ENCODE measurements at regions not wholly inside any gene's neighbourhood (a gene's known extent, or its start where the extent isn't known, plus 50 kb on each side); places are given as distances from the start of the nearest gene placed in this dataset.

DNA sequence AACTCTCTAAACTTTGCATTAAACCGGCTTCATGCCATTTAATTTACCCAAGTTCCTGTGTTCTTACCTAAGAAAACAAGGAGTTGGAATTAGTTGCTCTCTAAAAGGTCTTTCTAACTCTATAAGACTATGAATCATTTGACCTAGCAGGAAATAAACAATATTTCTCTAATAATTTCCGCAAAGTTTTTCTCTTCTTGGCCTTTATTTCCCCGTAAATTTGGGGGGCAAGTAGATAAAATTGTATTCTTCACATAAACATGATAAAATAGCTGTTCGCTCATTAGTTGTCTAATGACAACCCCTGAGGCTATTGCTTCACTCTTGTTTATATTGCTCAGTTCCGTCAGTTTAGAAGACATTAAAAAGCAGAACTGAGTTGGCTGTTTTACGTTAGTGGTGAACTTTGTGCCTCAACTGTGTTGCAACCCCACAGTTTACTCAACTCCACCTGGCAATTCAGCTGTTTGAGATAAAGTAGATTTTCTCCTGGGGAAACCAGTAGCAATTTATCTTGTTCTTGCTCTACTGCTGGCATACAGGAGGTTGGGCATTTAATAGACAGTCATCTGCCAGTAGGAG is 74.7 kb downstream of the BTG1 start:
- TF ChIP-seq SUZ12 (IDR thresholded peaks at IDR 0.05; ENCODE audit: extremely low read depth, insufficient read depth, insufficient read length) (no peak), YY1 (IDR thresholded peaks at IDR 0.05; ENCODE audit: insufficient read depth, insufficient read length) (no peak)
